Activated T-cell treated with anti-CD3 and anti-CD28 coated beads, Interleukin-2, amount 50 U/mL, for 4 hours (primary cell): ENCODE measurements at regions not wholly inside any gene's neighbourhood (a gene's known extent, or its start where the extent isn't known, plus 50 kb on each side); places are given as distances from the start of the nearest gene placed in this dataset.

ENCODE experiments used
- ATAC-seq, 2 donors: fragments of 200-7000 bp; cut with Tn5 transposase; one replicate each; pipeline ENCODE4 v1.10.0; 2021
- DNase-seq: peaks from one replicate; pipeline ENCODE4 v3.0.0-alpha.2; 2020
- H3K27me3 Mint-ChIP-seq: one replicate; pipeline ENCODE4 v1.8.0; 2021; ENCODE audit warnings: low read depth, mixed read lengths
- H3K36me3 Mint-ChIP-seq: one replicate; pipeline ENCODE4 v1.8.0; 2022; ENCODE audit warnings: mixed read lengths; ENCODE audit not compliant: insufficient read depth
- H3K4me1 Mint-ChIP-seq: one replicate; pipeline ENCODE4 v1.8.0; 2021; ENCODE audit warnings: low read depth, mixed read lengths
- H3K4me3 Mint-ChIP-seq: one replicate; pipeline ENCODE4 v1.8.0; 2021; ENCODE audit warnings: mild to moderate bottlenecking, moderate library complexity, mixed read lengths
- H3K9me3 Mint-ChIP-seq: one replicate; pipeline ENCODE4 v1.8.0; 2021; ENCODE audit warnings: mixed read lengths

DNA sequence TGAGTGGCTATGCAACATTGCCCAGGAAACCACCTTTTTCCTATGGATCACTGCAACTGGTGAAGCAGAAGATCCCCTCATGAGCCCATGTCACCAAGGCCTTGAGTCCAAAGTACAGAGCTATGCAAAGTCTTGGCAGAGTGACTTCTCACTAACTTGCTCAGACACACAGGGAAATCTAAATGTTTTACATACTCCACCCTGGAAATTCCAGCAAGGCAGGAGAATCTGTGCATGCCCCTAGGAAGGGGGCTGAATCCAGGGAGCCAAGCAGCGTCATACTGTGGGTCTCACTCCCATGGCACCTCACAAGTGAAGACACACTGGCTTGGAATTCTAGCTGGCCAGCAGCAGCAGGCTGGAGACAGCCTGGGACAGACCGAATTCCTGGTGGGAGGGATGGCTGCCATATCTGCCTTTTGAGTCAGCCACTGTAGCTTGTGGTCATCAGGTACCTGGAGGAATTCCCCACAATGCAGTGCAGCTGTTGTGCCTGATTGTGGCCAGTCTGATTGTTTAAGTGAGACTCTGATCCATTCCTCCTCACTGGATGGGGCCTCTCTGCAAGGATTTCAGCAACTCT is 1817.4 kb downstream of the SUCLG1 start:
- H3K36me3 Mint-ChIP-seq, result no peaks in the 10 kb centered on the region
- peaks cover 33% of the 10 kb centered on the region for H3K9me3 Mint-ChIP-seq
- no peak overlapping the region for H3K4me3 Mint-ChIP-seq
- DNase-seq (no peak), ATAC-seq (no peak)
- H3K4me1 Mint-ChIP-seq, result no peaks in the 10 kb centered on the region
- no peaks in the 10 kb centered on the region for H3K27me3 Mint-ChIP-seq

DNA sequence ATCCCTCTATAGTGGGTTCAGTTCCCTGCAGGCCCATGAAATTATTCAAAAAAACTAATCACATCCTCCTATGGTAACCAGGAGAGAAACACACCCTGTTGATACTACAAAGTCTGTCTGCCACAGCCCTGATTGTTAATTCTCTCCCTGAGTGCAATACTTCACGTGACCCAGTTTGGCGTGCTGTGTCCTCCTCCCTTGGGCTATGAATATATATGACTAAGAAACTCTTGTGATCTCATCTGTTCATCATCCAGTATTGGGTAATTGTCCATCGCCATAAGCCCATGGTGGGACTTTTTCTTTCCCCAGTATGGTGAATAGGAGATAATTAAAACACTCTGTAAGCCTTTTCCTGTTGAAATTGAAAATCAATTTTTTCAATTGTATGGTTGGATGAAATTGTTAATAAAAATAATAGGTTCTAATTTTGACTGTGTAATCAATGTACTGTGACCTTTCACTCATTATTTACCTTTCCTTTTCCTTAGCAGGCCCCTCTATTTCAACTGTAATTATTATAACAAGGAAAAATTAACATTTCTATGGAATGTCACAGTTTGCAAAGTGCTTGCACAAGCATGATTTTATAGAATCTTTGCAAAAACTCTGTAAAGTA is 1822.6 kb downstream of the SUCLG1 start:
- Mint-ChIP-seq H3K4me3 (no peak overlapping the region), H3K4me1 (no peaks in the 10 kb centered on the region), H3K27me3 (no peaks in the 10 kb centered on the region), H3K36me3 (no peaks in the 10 kb centered on the region), H3K9me3 (peaks cover 11% of the 10 kb centered on the region)
- DNase-seq, result no peak
- no peak for ATAC-seq

DNA sequence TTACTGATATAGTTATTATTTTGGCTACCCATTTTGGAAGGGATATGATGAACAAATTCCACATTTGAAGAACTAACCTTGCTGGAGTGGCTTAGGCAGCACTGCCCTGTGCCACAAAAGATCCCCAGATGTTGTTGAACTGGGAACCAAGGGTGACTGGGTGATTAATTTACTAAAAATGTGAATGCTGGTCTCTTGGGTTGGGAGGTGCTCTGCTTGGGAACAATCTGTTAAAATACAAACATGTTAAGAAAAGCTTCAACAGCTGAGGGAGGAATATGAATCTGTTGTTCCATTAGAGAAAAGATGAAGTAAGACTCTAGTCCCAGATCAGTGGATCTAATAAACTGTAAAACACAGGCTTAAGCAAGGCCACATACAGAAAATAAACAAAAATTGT is 1860.1 kb downstream of the SUCLG1 start:
- Mint-ChIP-seq H3K9me3 (peaks cover 15% of the 10 kb centered on the region), H3K27me3 (no peaks in the 10 kb centered on the region), H3K36me3 (no peaks in the 10 kb centered on the region), H3K4me1 (no peaks in the 10 kb centered on the region), H3K4me3 (no peak overlapping the region)
- no peak for ATAC-seq
- no peak for DNase-seq

DNA sequence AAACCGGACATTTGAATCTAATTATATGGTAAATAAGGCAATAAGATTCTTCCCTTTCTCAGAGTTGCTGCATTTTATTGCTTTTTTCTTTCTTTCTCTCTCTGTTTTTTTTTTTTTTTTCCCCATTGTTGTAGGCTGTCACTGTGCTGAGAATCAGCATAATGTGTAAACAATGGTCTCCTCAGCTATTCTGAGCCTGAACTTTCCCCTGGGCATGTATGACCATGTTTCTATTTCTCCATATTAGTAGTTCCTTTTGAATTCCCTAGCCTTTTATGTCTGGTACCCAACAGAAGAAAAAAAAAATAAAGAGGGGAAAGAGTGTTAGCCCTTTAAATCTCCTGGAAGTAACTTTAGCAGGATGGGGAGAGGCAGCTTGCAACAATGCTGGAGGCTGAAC is 1862.5 kb downstream of the SUCLG1 start:
- Mint-ChIP-seq H3K4me3 (no peak overlapping the region), H3K36me3 (no peaks in the 10 kb centered on the region), H3K4me1 (no peaks in the 10 kb centered on the region), H3K27me3 (no peaks in the 10 kb centered on the region), H3K9me3 (peaks cover 15% of the 10 kb centered on the region)
- DNase-seq (no peak), ATAC-seq (no peak)

DNA sequence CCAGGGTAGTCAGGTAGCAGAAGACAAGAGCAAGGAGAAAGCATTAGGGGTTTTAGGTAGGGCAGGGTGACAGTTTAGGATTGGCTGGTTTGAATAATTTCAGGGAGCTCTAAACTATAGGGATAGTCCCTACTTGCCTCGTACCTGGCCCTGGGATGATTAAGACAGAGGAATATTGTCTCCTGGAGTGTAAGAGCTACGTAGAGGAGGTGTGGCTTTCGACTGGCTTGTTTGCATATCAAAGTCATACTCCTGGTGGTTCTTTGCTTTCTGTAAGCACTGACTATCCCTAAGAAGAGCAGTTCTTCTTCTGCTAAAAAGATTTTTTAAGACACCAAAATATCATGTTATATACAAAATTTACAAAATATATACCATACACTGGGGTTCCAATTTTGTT is 1867.4 kb downstream of the SUCLG1 start:
- H3K36me3 Mint-ChIP-seq, result no peaks in the 10 kb centered on the region
- no peaks in the 10 kb centered on the region for H3K27me3 Mint-ChIP-seq
- H3K4me1 Mint-ChIP-seq, result no peaks in the 10 kb centered on the region
- H3K9me3 Mint-ChIP-seq, result peaks cover 19% of the 10 kb centered on the region
- ATAC-seq, result no peak
- no peak for DNase-seq
- no peak overlapping the region for H3K4me3 Mint-ChIP-seq

DNA sequence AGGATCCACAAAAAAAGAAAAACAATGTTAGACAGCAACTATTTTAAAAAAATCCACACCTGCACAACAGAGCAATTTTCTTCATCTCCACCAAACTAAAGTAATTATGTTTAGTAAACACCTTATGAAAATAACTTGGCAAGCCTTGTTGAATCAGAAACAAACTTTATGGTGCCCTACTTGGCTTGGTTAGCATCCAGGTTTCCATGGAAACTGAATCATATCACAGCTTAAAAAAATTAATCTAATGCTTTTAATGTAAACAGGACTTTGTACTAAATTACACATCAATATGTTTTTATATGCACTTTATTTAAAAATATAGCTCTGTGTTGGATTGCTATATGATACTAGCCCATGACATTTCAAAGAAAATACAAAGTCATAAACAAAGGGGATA is 1882.4 kb downstream of the SUCLG1 start:
- H3K36me3 Mint-ChIP-seq, result no peaks in the 10 kb centered on the region
- ATAC-seq, result no peak
- H3K4me1 Mint-ChIP-seq, result no peaks in the 10 kb centered on the region
- H3K4me3 Mint-ChIP-seq, result no peak overlapping the region
- DNase-seq, result no peak
- H3K9me3 Mint-ChIP-seq, result peaks cover 21% of the 10 kb centered on the region
- no peaks in the 10 kb centered on the region for H3K27me3 Mint-ChIP-seq

DNA sequence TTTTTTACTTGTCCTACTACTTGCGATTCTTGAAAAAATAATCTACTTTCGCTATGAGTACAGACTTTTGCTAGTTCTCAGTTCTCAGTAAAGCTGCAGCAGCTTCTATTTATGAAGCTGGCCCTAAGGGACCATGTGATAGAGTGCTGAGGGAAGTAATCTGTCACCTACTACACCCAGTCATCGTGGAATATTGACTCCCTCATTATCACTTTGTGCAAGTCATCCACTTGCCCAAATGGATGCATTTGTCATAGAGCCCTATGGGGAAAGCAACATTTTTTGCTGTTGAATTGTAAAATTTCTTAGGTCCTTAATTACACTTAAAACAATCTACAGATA is 1919.8 kb downstream of the SUCLG1 start:
- Mint-ChIP-seq H3K36me3 (no peaks in the 10 kb centered on the region), H3K9me3 (peaks cover 16% of the 10 kb centered on the region), H3K4me3 (no peak overlapping the region), H3K4me1 (no peaks in the 10 kb centered on the region), H3K27me3 (no peaks in the 10 kb centered on the region)
- DNase-seq (no peak), ATAC-seq (no peak)

DNA sequence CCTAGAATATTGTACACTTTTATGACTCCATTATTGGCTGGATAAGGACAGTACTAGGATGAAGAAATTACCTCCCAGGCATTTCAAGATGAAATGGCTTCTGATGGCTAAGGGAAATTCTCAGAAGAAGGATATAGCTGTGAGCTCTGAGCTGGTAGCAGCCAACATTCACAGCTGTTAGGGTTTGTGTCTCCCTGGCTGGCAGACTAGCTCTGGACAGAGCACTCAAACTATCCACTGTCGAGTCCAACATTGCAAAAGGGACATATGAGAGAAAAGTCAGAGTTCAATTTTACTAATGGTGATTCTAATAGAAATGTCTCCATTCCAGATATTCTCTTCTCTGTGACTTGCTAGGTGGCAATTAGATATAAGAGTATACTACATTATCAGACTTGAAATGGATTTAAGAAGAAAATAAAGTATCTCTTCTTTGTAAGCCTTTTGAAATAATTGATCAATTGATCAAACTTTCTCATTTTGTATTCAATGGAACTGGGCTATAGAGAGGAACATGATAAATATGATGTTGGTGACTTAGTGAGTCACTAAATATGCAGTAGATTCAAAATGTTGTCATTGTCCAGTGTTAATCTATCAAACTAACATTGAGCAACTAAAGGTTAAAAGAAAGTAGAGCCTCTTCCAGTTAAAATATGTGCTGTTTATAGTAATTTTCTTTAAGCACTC is 1920.3 kb downstream of the SUCLG1 start:
- no peaks in the 10 kb centered on the region for H3K4me1 Mint-ChIP-seq
- peaks cover 16% of the 10 kb centered on the region for H3K9me3 Mint-ChIP-seq
- no peak overlapping the region for H3K4me3 Mint-ChIP-seq
- DNase-seq, result no peak
- H3K36me3 Mint-ChIP-seq, result no peaks in the 10 kb centered on the region
- no peaks in the 10 kb centered on the region for H3K27me3 Mint-ChIP-seq
- ATAC-seq, result no peak

DNA sequence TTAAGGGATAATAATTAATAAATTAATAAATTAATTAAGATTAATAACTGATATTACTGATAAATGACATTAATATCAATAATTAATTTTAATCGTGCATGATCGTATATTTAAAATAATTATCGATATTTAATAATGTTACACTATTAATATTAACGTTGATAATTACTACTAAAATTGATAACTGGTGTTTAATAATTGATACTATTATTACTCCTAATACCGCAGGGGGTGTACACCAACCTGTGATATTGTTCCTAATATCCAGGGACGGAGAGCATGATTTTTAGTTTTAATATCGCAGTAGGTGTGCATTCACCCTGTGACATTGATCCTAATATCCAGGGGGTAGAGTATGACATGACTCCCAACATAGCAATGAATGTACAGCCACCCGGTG is 1930.8 kb downstream of the SUCLG1 start:
- H3K27me3 Mint-ChIP-seq, result no peaks in the 10 kb centered on the region
- no peaks in the 10 kb centered on the region for H3K36me3 Mint-ChIP-seq
- DNase-seq (no peak), ATAC-seq (no peak)
- peaks cover 25% of the 10 kb centered on the region for H3K9me3 Mint-ChIP-seq
- H3K4me3 Mint-ChIP-seq, result no peak overlapping the region
- H3K4me1 Mint-ChIP-seq, result no peaks in the 10 kb centered on the region

DNA sequence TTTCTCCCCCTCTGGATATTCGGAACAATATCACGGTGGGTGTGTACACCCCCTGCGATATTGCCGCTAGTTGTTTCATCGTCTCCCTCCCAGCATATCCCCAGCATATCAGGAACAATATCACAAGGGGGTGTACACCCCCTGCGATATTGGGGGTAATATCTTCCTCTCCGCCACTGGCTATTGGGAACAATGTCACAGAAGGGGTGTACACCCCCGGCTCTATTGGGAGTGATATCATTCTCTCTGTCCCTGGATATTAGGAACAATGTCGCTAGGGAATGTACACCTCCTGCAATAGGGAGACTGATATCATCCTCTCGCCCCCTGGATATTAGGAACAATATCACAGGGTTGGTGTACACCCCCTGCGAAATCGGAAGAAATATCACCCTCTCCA is 1932.0 kb downstream of the SUCLG1 start:
- H3K9me3 Mint-ChIP-seq, result peaks cover 26% of the 10 kb centered on the region
- H3K4me3 Mint-ChIP-seq, result no peak overlapping the region
- no peaks in the 10 kb centered on the region for H3K36me3 Mint-ChIP-seq
- ATAC-seq (no peak), DNase-seq (no peak)
- no peaks in the 10 kb centered on the region for H3K27me3 Mint-ChIP-seq
- H3K4me1 Mint-ChIP-seq, result no peaks in the 10 kb centered on the region

DNA sequence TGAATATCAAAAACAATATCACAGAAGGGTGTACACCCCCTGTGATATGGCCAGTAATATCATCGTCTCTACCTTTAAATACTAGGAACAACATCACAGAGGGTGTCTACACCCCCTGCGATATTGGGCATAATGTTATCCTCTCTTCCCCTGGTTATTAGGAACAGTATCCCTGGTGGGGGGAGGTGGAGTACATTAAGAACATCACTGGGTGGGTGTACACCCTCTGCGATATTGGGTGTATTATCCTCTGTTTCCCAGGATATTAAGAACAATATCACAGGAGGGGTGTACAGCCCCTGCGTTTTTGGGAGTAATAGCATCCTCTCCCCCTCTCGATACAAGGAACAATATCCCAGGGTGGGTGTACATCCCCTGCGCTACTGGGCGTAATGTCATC is 1932.8 kb downstream of the SUCLG1 start:
- H3K27me3 Mint-ChIP-seq, result no peaks in the 10 kb centered on the region
- no peaks in the 10 kb centered on the region for H3K36me3 Mint-ChIP-seq
- ATAC-seq, result no peak
- H3K4me1 Mint-ChIP-seq, result no peaks in the 10 kb centered on the region
- no peak overlapping the region for H3K4me3 Mint-ChIP-seq
- H3K9me3 Mint-ChIP-seq, result peaks cover 26% of the 10 kb centered on the region
- DNase-seq, result no peak

DNA sequence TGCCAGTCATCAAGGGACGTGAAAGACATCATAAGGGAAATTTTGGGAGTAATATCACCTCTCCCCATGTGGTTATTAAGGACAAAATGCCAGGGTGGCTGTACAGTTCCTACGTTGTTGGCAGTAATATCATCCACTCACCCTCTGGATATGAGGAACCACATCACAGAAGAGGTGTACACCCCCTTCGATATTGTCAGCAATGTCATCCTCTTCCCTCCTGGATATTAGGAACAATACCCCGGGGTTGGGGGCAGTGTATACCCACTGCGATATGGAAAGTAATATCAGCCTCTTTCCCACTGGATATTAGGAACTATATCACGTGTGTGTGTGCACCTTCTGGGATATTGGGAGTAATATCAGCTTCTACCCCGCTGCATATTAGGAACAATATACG is 1933.3 kb downstream of the SUCLG1 start:
- no peaks in the 10 kb centered on the region for H3K4me1 Mint-ChIP-seq
- DNase-seq (no peak), ATAC-seq (peak in 1 of 2 donors; percentile 23)
- no peaks in the 10 kb centered on the region for H3K27me3 Mint-ChIP-seq
- H3K36me3 Mint-ChIP-seq, result no peaks in the 10 kb centered on the region
- H3K4me3 Mint-ChIP-seq, result no peak overlapping the region
- peaks cover 26% of the 10 kb centered on the region for H3K9me3 Mint-ChIP-seq

DNA sequence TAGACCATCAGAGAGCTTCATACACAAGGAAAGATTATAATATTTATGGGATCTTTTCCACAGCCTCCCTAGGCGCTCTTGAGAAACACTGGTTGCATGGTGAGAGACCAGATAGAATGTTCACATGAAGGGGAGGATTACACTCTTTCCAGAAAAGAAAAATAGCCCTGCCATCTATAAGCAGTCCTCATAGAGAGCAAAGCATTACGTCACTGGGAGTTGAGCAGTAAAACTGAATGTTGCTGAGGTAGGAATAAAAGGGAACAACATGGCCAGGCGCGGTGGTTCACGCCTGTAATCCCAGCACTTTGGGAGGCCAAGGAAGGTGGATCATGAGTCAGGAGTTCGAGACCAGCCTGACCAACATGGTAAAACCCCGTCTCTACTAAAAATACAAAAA is 1934.3 kb downstream of the SUCLG1 start:
- no peak overlapping the region for H3K4me3 Mint-ChIP-seq
- ATAC-seq, result no peak

DNA sequence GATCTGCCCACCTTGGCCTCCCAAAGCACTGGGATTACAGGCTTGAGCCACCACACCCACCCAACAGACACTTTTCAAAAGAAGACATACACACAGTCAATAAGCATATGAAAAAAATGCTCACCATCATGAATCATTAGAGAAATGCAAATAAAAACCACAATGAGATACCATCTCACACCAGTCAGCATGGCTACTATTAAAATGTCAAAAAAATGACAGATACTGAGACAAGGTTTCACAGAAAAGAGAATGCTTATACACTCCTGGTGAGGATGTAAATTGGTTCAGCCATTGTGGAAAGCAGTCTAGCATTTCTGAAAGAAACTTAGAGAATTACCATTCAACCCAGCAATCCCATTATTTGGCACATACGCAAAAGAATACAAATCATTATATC is 1947.2 kb downstream of the SUCLG1 start:
- ATAC-seq (no peak), DNase-seq (no peak)
- no peaks in the 10 kb centered on the region for H3K36me3 Mint-ChIP-seq

More for the DNA sequence above, 1934.3 kb downstream of the SUCLG1 start:
- Mint-ChIP-seq H3K9me3 (peaks cover 18% of the 10 kb centered on the region), H3K27me3 (no peaks in the 10 kb centered on the region), H3K36me3 (no peaks in the 10 kb centered on the region), H3K4me1 (no peaks in the 10 kb centered on the region)
- DNase-seq, result no peak

DNA sequence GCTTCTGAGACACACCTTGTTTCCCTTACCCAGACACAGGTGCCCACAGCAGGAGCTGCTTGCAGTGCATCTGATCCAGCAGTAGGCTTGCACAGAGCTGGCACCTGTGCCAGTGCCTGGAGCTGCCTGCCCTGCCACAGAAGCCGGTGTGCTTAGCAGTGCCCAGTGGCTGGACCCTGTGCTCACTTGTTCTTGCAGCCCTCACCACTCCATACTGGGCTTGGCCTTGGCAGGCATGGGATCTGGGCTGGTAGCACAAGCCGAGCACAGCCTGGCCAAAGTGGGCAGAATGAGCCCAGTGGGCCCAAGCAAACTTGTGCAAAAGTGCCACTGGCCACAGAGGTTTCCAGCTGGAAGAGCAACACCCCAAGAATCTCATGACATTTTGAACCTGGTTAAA is 1950.4 kb downstream of the SUCLG1 start:
- H3K36me3 Mint-ChIP-seq, result no peaks in the 10 kb centered on the region
- H3K27me3 Mint-ChIP-seq, result no peaks in the 10 kb centered on the region
- peaks cover 13% of the 10 kb centered on the region for H3K9me3 Mint-ChIP-seq
- no peak for ATAC-seq
- H3K4me3 Mint-ChIP-seq, result no peak overlapping the region
- DNase-seq, result no peak
- H3K4me1 Mint-ChIP-seq, result no peaks in the 10 kb centered on the region

More for the DNA sequence above, 1947.2 kb downstream of the SUCLG1 start:
- H3K9me3 Mint-ChIP-seq, result peaks cover 6% of the 10 kb centered on the region
- no peaks in the 10 kb centered on the region for H3K4me1 Mint-ChIP-seq
- H3K27me3 Mint-ChIP-seq, result no peaks in the 10 kb centered on the region
- H3K4me3 Mint-ChIP-seq, result no peak overlapping the region
